Osteocyte (in vitro differentiated cells): ENCODE measurements at regions not wholly inside any gene's neighbourhood (a gene's known extent, or its start where the extent isn't known, plus 50 kb on each side); places are given as distances from the start of the nearest gene placed in this dataset.

ENCODE experiments used
- DNase-seq: peaks from one replicate; pipeline ENCODE4 v3.0.0; 2021; ENCODE audit warnings: mixed read lengths; ENCODE audit not compliant: unreplicated experiment; ENCODE audit errors: extremely low spot score
- H3K27ac Mint-ChIP-seq: one replicate; pipeline ENCODE4 v1.8.0; 2021; ENCODE audit warnings: mild to moderate bottlenecking, mixed read lengths; ENCODE audit not compliant: unreplicated experiment
- H3K27me3 Mint-ChIP-seq: one replicate; pipeline ENCODE4 v1.8.0; 2021; ENCODE audit warnings: mixed read lengths; ENCODE audit not compliant: unreplicated experiment
- H3K36me3 Mint-ChIP-seq: one replicate; pipeline ENCODE4 v1.8.0; 2021; ENCODE audit warnings: mixed read lengths; ENCODE audit not compliant: unreplicated experiment
- H3K4me1 Mint-ChIP-seq: one replicate; pipeline ENCODE4 v1.8.0; 2021; ENCODE audit warnings: mixed read lengths; ENCODE audit not compliant: unreplicated experiment
- H3K4me3 Mint-ChIP-seq: one replicate; pipeline ENCODE4 v1.8.0; 2021; ENCODE audit warnings: mild to moderate bottlenecking, moderate library complexity, mixed read lengths; ENCODE audit not compliant: unreplicated experiment
- H3K9me3 Mint-ChIP-seq: one replicate; pipeline ENCODE4 v1.8.0; 2021; ENCODE audit warnings: mixed read lengths; ENCODE audit not compliant: unreplicated experiment
- TF ChIP-seq, protein P1 (sequence below): fragments of 200-600 bp; sonication (generic); IDR thresholded peaks from 2 replicates; pipeline ENCODE4 v1.5.0; 2021; ENCODE audit warnings: antibody characterized with exemption, mild to moderate bottlenecking, moderate library complexity

DNA sequence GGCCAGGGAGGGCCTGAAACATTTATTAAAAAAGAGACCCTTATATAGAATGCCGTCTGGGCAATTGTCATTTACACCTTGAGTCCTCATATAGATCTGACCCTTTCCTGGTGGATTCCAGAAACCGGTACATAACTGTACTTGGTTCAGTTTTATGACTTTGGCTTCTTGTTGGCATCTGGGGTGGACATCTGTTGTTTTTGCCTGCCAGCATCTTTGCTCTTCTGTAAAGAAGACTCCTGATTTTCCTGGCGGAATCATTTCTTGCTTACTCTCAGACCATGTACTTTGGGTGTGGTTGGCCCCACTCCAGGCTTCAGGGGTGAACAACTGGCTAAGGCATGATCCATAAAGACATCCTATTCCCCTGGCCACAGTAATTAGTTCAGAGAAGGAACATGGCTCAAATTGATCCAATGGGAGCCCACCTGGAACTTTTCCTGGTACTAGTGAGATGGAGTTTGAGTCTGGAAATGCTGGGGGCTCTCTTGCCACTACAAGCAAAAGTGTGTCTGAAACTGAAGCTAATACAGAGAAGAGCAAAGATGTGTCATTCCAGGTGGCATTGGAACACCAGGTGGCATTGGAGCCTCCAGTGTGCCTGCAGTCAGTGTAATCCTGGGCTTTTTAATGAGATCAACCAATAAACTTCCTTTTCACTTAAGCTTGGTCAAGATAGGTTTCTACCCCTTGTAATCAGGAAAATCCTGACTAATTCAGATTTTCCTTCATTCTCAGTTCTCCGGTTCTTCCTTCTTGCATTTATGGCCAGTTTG is 332.5 kb upstream of the CAMK1G start:
- Mint-ChIP-seq H3K36me3 (no peaks in the 10 kb centered on the region), H3K4me1 (no peaks in the 10 kb centered on the region)

DNA sequence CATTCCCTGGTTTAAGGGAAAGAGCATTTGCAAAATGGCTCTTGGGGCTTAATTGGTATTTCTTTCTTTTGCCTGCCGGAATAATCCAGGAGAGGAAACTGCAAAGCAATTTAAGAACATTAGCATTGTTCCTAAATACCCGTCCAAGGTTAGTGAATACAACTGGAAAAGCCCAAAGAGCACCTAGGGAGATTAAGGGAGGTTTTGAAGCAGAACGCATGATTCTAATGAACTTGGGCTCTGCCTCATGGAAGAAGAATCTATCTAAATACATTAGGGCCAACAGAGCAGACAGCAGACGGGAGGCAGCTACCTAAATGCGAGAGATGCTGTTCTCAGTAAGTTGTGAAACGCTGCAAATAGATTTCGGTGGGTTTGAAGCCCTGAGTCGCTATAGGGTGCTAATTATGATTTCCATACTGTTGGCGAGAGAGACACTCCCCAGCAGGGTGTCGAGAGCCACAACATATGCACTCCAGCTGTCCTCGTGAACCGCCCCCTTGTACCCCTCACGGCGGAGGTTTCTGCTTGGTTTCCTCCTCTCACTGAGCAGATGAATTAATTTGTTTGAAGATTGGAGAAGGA is 326.7 kb upstream of the CAMK1G start:
- Mint-ChIP-seq H3K27me3 (peaks cover 2% of the 10 kb centered on the region), H3K4me1 (no peaks in the 10 kb centered on the region), H3K9me3 (peaks cover 13% of the 10 kb centered on the region), H3K4me3 (no peak overlapping the region), H3K36me3 (no peaks in the 10 kb centered on the region), H3K27ac (no peak overlapping the region)
- TF ChIP-seq, protein P1, sequence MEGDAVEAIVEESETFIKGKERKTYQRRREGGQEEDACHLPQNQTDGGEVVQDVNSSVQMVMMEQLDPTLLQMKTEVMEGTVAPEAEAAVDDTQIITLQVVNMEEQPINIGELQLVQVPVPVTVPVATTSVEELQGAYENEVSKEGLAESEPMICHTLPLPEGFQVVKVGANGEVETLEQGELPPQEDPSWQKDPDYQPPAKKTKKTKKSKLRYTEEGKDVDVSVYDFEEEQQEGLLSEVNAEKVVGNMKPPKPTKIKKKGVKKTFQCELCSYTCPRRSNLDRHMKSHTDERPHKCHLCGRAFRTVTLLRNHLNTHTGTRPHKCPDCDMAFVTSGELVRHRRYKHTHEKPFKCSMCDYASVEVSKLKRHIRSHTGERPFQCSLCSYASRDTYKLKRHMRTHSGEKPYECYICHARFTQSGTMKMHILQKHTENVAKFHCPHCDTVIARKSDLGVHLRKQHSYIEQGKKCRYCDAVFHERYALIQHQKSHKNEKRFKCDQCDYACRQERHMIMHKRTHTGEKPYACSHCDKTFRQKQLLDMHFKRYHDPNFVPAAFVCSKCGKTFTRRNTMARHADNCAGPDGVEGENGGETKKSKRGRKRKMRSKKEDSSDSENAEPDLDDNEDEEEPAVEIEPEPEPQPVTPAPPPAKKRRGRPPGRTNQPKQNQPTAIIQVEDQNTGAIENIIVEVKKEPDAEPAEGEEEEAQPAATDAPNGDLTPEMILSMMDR = no peak
- DNase-seq = no peak

More for the DNA sequence above, 332.5 kb upstream of the CAMK1G start:
- Mint-ChIP-seq H3K27ac (no peak overlapping the region), H3K9me3 (no peaks in the 10 kb centered on the region), H3K4me3 (no peak overlapping the region), H3K27me3 (peaks cover 2% of the 10 kb centered on the region)
- TF ChIP-seq, protein P1 = no peak
- DNase-seq = no peak

DNA sequence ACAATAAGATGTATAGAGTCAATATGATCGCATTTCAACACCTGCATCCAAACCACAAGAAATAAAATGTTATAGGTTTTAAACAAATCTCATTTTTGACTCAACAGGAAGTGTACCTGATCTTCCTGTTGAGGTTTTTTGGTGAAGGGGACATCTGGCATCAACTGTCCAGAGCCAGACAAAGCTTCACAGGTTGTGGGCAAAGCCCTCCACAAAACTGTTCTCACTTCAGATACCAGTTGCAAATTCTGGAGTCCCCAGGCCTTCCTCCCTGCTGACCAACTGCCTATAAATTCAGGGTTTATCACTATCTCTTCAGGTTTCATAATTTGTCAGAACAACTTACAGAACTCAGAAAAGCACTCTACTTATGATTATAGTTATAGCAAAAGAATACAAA is 326.1 kb upstream of the CAMK1G start:
- TF ChIP-seq, protein P1 = no peak
- no peak overlapping the region for H3K4me3 Mint-ChIP-seq
- H3K27me3 Mint-ChIP-seq = peaks cover 2% of the 10 kb centered on the region
- no peaks in the 10 kb centered on the region for H3K36me3 Mint-ChIP-seq
- no peak for DNase-seq
- no peak overlapping the region for H3K27ac Mint-ChIP-seq
- peaks cover 13% of the 10 kb centered on the region for H3K9me3 Mint-ChIP-seq
- no peaks in the 10 kb centered on the region for H3K4me1 Mint-ChIP-seq

DNA sequence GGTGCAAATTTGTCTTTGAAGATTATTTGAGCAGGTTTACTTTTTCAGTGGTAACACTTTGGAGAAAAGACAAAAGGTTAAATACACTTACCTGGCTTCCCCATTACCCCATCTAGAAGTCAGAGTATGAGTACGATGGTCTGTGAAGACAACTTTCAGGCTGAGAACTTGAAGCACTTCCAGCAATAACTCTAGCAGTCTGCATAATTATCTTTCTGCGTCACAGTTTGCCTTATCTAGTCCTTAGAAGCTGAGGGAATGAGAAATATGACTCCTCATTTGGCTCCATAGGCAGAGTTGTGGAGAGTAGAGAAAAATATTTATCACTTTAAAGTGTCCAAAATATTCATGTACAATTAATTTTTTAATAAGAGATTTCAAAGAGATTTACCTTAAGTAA is 323.4 kb upstream of the CAMK1G start:
- H3K27me3 Mint-ChIP-seq = no peaks in the 10 kb centered on the region
- H3K27ac Mint-ChIP-seq = no peak overlapping the region
- no peak for DNase-seq
- H3K4me1 Mint-ChIP-seq = no peaks in the 10 kb centered on the region
- no peaks in the 10 kb centered on the region for H3K36me3 Mint-ChIP-seq
- no peak overlapping the region for H3K4me3 Mint-ChIP-seq
- TF ChIP-seq, protein P1 = no peak
- peaks cover 13% of the 10 kb centered on the region for H3K9me3 Mint-ChIP-seq

DNA sequence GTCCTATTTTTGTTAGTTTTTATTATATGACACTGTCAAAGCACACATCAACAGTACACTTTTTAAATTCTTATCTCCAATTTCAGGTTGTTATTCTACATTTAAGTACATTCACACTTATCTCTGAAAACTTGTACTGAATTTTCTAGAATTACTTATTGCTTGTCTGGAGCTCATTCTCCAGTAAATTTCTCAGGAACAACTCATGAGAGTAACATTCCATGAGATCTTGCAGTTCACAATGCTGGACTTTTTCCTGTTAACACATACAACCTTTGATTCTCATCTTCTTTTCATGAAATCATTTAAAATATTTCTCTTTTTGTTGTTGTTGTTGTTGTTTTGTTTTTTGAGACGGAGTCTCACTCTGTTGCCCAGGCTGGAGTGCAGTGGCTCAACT is 320.9 kb upstream of the CAMK1G start:
- Mint-ChIP-seq H3K4me3 (no peak overlapping the region), H3K9me3 (peaks cover 2% of the 10 kb centered on the region), H3K27me3 (no peaks in the 10 kb centered on the region), H3K36me3 (no peaks in the 10 kb centered on the region), H3K4me1 (no peaks in the 10 kb centered on the region), H3K27ac (no peak overlapping the region)
- TF ChIP-seq, protein P1 = no peak
- no peak for DNase-seq
